ENCODE measurements at regions not wholly inside any gene's neighbourhood (a gene's known extent, or its start where the extent isn't known, plus 50 kb on each side); places are given as distances from the start of the nearest gene placed in this dataset.

DNA sequence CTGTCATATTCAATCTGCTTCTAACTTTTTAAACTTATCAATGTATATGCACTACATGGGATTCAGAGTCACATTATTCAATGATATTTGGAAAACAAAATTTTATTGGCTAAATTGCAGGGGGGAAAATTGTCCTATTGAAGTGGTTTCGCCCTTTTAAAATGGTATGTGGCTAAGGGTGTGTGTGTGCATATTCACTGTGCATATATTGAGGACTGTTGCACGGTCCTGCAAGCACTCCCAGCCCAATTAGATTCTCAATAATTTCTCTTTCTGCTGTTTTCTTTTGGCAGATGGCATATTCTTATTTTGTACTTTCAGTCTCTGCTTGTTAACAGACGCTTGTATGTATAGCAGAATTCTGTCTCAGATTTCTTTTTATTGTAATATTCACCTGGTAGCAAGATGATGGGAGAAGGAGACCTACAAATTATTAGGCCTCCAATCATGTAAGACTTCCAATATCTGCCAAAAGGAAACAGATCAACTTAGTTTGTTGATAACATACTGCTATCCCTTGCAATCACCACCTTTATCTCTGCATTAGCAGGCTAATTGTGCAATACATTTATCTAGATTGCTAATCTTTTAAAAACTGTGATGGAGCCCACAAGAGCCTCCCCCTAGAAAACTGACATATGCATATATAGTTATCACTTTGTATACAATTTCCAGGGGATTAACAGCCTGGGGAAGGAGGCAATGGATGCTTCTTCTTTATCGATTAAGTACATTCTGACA lies 411.5 kb downstream of the PLK2 start:
- no peaks in the 10 kb centered on the region for H3K36me3 ChIP-seq
- ATAC-seq (no peak), DNase-seq (no peak)
- no peaks in the 10 kb centered on the region for H3K27me3 ChIP-seq
- TF ChIP-seq, protein P1, sequence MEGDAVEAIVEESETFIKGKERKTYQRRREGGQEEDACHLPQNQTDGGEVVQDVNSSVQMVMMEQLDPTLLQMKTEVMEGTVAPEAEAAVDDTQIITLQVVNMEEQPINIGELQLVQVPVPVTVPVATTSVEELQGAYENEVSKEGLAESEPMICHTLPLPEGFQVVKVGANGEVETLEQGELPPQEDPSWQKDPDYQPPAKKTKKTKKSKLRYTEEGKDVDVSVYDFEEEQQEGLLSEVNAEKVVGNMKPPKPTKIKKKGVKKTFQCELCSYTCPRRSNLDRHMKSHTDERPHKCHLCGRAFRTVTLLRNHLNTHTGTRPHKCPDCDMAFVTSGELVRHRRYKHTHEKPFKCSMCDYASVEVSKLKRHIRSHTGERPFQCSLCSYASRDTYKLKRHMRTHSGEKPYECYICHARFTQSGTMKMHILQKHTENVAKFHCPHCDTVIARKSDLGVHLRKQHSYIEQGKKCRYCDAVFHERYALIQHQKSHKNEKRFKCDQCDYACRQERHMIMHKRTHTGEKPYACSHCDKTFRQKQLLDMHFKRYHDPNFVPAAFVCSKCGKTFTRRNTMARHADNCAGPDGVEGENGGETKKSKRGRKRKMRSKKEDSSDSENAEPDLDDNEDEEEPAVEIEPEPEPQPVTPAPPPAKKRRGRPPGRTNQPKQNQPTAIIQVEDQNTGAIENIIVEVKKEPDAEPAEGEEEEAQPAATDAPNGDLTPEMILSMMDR (IDR thresholded peaks at IDR 0.05): no peak
- H3K4me3 ChIP-seq: no peak overlapping the region
- intact Hi-C loops (cut with DNase I): no loop called here
- H3K9me3 ChIP-seq: peaks cover 0 to 6% (median 0%) of the 10 kb centered on the region in 11 donors
- no peak overlapping the region for H3K27ac ChIP-seq
- peaks cover 0 to 18% (median 0%) of the 10 kb centered on the region in 9 donors for H3K4me1 ChIP-seq
- WGBS, 2 donors: 91 to 93% methylated on average over 4 of the region's 4 CpGs

DNA sequence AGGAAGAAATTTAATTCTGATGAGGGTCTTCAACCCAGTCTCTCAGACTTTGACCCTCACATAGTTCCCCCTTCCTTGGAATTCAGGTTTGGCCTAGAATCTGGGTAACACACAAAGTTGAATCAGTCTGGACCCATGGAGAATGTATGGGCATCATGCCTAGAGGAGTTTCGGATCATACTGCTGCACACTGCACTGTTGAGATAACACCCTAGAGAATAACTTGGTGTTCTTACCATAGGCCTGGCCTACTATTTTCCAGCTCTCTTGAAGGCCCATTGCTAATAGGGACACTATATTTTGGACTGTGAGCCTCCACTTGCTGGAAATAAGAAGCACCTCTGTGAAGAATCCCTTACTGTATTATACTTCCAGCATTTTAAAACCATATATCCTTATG lies 413.5 kb downstream of the PLK2 start:
- ATAC-seq: peak in 2 of 8 donors; percentile 30 to 61
- intact Hi-C loops (cut with DNase I): no loop called here
- 44 to 58% methylated on average over 1 of the region's 1 CpG for WGBS, 2 donors

DNA sequence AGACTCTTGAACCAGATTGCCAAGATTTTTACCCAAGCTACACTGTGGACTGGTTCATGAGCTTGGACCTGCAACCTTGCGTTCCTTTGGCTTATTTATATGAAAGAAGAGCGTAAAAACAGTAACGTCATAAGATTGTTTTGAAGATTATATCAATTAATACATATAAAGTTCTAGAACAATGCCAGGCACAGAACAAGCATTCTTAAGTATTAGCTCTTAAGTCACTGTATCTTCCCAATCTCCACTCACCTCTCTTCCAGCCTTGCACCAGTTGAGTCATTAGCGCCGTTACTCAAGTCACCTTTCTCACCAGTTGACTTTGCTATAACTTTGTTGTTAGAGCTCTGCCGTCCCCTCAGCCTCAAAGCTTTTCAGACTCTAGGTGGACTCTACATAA lies 415.7 kb downstream of the PLK2 start:
- TF ChIP-seq, protein P1 (IDR thresholded peaks at IDR 0.05): no peak
- ATAC-seq (no peak), DNase-seq (no peak)
- no peak overlapping the region for H3K4me3 ChIP-seq
- peaks cover 0 to 36% (median 0%) of the 10 kb centered on the region in 9 donors for H3K4me1 ChIP-seq
- intact Hi-C loops (cut with DNase I): no loop called here
- H3K9me3 ChIP-seq: no peaks in the 10 kb centered on the region
- H3K27ac ChIP-seq: peak overlapping the region in 2 of 10 donors; percentile 28 to 45
- H3K27me3 ChIP-seq: no peaks in the 10 kb centered on the region
- H3K36me3 ChIP-seq: no peaks in the 10 kb centered on the region
- WGBS, 2 donors: 86 to 92% methylated on average over 6 of the region's 6 CpGs

More for the DNA sequence above, 413.5 kb downstream of the PLK2 start:
- no peak for DNase-seq
- Histone ChIP-seq H3K4me3 (no peak overlapping the region), H3K27ac (no peak overlapping the region), H3K27me3 (no peaks in the 10 kb centered on the region), H3K36me3 (no peaks in the 10 kb centered on the region), H3K9me3 (no peaks in the 10 kb centered on the region), H3K4me1 (peaks cover 0 to 26% (median 0%) of the 10 kb centered on the region in 9 donors)
- TF ChIP-seq, protein P1 (IDR thresholded peaks at IDR 0.05): no peak

DNA sequence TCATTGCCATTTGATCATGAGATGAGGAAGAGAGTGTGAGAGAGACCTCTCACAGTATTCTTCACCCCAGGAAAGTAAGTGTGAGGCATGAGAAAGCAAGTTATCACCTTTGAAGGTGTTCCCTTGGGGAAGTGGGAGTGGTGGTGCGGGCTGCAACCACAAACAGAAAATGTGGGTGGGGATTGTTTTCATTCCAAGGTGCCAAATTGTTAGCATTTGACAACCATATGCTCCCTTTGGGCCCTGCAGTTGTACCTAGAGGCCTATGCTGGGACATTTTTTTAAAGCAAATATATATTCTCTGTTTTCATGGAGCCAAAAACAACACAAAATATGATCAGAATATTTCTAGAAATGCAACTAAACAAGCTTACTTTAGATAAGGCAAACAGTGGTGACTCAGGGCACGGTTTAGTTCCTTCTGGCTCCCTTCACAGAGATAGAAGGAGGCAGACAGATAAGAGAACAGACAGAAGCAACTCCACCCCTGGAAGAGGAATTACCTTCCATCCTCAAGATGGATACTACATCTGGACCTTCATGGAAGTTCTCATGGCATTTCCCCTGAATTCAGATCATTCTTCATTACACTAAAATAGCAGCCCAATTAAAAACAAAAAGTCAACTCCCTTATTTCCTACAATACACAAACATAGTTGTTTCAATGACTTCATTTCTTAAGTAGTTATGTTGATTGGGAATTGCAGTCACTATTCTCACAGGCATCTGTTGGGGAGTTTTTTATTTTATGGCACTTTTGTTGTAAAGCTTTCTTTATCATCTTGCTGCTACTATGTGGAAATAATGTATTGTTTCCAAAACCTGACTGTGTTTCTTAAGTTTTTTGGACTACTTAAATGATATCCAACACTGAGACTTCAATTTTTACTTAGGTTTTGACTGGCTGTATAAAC lies 416.6 kb downstream of the PLK2 start:
- ATAC-seq (peak in 3 of 8 donors; percentile 20 to 67 (median 51)), DNase-seq (no peak)
- Histone ChIP-seq H3K9me3 (no peaks in the 10 kb centered on the region), H3K4me1 (peaks cover 0 to 42% (median 0%) of the 10 kb centered on the region in 9 donors), H3K4me3 (no peak overlapping the region), H3K36me3 (no peaks in the 10 kb centered on the region), H3K27ac (peak overlapping the region in 4 of 10 donors; percentile 16 to 45 (median 27)), H3K27me3 (no peaks in the 10 kb centered on the region)
- 57 to 70% methylated on average over 2 of the region's 2 CpGs for WGBS, 2 donors
- intact Hi-C loops (cut with DNase I): no loop called here
- TF ChIP-seq, protein P1 (IDR thresholded peaks at IDR 0.05): no peak
